Psoas muscle (tissue), 7 donors: ENCODE measurements at regions not wholly inside any gene's neighbourhood (a gene's known extent, or its start where the extent isn't known, plus 50 kb on each side); places are given as distances from the start of the nearest gene placed in this dataset.

Source experiments
- ATAC-seq, 4 donors: fragments of 200-7000 bp; cut with Tn5 transposase; one replicate each; pipeline ENCODE4 v1.9.1; 2020; ENCODE audit warnings: moderate library complexity in 3 of 4, mild to moderate bottlenecking in 2 of 4
- DNase-seq, 2 donors: peaks; one replicate each; pipeline ENCODE4 v3.0.0-alpha.2; 2020
- H3K27ac ChIP-seq: fragments of 200-600 bp; one replicate; pipeline ENCODE4 v1.8.0; 2022
- H3K27me3 ChIP-seq, 3 donors: fragments of 200-600 bp in 1 of 3; one replicate each; pipeline versions ENCODE4 v1.6.1 to v1.8.0; 2013 to 2022; ENCODE audit warnings: low read length in 2 of 3, mild to moderate bottlenecking in 2 of 3, moderate library complexity in 1 of 3; ENCODE audit not compliant: insufficient read depth in 3 of 3
- H3K36me3 ChIP-seq, 2 donors: fragments of 200-600 bp in 1 of 2; one replicate each; pipeline versions ENCODE4 v1.6.1 to v1.8.0; 2013 to 2022; ENCODE audit warnings: low read depth in 1 of 2, mild to moderate bottlenecking in 1 of 2, moderate library complexity in 1 of 2; ENCODE audit not compliant: insufficient read depth in 1 of 2
- H3K4me1 ChIP-seq: fragments of 200-600 bp; one replicate; pipeline ENCODE4 v1.8.0; 2022
- H3K4me3 ChIP-seq: fragments of 200-600 bp; one replicate; pipeline ENCODE4 v1.8.0; 2022; ENCODE audit warnings: mild to moderate bottlenecking
- H3K9me3 ChIP-seq: fragments of 200-600 bp; one replicate; pipeline ENCODE4 v1.8.0; 2022
- WGBS, 3 donors: extraction: QIAGEN DNeasy Blood & Tissue Kit; methylation state at CpG; one replicate each; pipeline versions ENCODE4 v1.1.6 to v1.1.7; 2013; 5-methylcytosine and 5-hydroxymethylcytosine counted together
- intact Hi-C, 2 donors: fragments of 100-400 bp; cut with DNase I; formaldehyde crosslinking; loops; one replicate each; pipeline versions ENCODE4 v1.11.0 to v1.14.2; 2022
- TF ChIP-seq, protein P1 (sequence below): fragments of 200-600 bp; IDR thresholded peaks from one replicate; pipeline ENCODE4 v1.8.0; 2022; ENCODE audit warnings: antibody characterized with exemption
- donor health status: healthy with polysubstance abuse.
- donor health status: DM: no; HTN: no; CAD: no; lungs with moderate emphysema.
- donor health status: Bipolar disorder and iron deficiency.
- donor health status: healthy.
- donor health status: DM: yes; HTN: yes; CAD: no.
- donor health status: DM: no; HTN: no; CAD: no.
- donor health status: DM: yes; HTN: yes; CAD: no.

DNA sequence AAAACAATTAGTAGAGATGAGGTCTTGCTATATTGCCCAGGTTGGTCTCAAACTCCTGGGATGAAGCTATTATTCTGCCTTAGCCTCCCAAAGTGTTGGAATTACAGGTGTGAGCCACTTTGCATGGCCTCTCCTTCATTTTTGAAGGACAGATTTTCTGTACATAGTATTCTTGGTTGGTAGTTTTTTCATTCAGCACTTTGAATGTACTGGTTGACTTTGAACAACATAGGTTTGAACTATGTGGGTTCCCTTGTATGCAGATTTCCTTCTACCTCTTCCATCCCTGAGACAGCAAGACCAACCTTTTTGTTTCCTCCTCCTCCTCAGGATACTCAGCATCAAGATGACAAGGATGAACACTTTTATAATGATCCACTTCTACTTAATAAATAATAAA is 436.4 kb downstream of the QKI start:
- peaks cover 27% of the 10 kb centered on the region for H3K9me3 ChIP-seq
- no peaks in the 10 kb centered on the region for H3K36me3 ChIP-seq
- H3K27ac ChIP-seq: no peak overlapping the region
- H3K4me3 ChIP-seq: no peak overlapping the region
- H3K4me1 ChIP-seq: no peaks in the 10 kb centered on the region
- intact Hi-C loops: no loop called here
- DNase-seq: no peak
- H3K27me3 ChIP-seq: no peaks in the 10 kb centered on the region
- TF ChIP-seq, protein P1, sequence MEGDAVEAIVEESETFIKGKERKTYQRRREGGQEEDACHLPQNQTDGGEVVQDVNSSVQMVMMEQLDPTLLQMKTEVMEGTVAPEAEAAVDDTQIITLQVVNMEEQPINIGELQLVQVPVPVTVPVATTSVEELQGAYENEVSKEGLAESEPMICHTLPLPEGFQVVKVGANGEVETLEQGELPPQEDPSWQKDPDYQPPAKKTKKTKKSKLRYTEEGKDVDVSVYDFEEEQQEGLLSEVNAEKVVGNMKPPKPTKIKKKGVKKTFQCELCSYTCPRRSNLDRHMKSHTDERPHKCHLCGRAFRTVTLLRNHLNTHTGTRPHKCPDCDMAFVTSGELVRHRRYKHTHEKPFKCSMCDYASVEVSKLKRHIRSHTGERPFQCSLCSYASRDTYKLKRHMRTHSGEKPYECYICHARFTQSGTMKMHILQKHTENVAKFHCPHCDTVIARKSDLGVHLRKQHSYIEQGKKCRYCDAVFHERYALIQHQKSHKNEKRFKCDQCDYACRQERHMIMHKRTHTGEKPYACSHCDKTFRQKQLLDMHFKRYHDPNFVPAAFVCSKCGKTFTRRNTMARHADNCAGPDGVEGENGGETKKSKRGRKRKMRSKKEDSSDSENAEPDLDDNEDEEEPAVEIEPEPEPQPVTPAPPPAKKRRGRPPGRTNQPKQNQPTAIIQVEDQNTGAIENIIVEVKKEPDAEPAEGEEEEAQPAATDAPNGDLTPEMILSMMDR: no peak
- ATAC-seq: no peak

DNA sequence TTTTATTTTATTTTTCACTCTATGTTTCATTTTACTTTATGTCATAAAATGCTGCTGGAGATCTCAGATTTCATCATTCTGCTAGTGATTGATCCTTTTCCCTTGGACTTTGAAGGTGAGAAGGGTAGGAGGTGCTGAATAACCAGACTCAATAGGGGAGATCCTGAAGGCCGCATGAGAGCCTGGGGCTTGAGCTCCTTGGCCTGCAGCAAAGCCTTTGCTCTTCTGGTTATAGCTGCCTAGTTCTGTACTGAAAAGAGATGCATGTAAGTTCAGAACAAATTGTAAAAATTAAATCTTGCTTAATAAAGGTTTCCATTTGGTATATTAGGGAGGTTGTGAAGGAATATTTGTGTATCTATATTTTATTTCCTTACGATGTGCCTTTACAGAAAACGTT is 430.2 kb downstream of the QKI start:
- TF ChIP-seq, protein P1: no peak
- intact Hi-C loops: no loop called here
- 62 to 71% (median 65%) methylated on average over 3 of the region's 3 CpGs for WGBS, 3 donors

DNA sequence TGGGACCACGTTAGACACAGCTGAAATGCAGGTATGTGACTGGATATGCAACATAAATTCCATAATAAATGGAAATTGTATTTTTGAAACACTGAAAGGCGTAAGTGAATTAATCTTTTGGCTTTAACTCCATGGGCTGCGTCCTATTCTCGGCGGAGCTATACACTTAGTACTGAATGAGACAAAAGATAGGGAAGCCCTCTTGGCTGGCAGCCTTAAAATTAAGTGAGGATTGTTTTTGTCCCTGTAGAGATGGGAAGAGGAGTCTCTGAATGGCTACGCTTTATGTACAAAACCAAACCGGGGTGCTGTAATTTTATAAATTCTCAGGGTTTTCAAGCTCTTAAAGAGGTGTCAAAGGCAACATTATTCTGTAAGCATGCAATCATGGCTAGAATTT is 429.8 kb downstream of the QKI start:
- H3K4me3 ChIP-seq: no peak overlapping the region
- DNase-seq (no peak), ATAC-seq (no peak)
- peaks cover 9% of the 10 kb centered on the region for H3K4me1 ChIP-seq
- no peak overlapping the region for H3K27ac ChIP-seq
- intact Hi-C loops: no loop called here
- H3K27me3 ChIP-seq: no peaks in the 10 kb centered on the region
- TF ChIP-seq, protein P1: no peak
- H3K9me3 ChIP-seq: peaks cover under 1% of the 10 kb centered on the region
- no peaks in the 10 kb centered on the region for H3K36me3 ChIP-seq
- WGBS, 3 donors: 87 to 93% (median 91%) methylated on average over 7 of the region's 7 CpGs

More for the DNA sequence above, 430.2 kb downstream of the QKI start:
- H3K27me3 ChIP-seq: no peaks in the 10 kb centered on the region
- H3K36me3 ChIP-seq: no peaks in the 10 kb centered on the region
- ATAC-seq: no peak
- peaks cover 5% of the 10 kb centered on the region for H3K9me3 ChIP-seq
- H3K27ac ChIP-seq: no peak overlapping the region
- DNase-seq: no peak
- H3K4me3 ChIP-seq: no peak overlapping the region
- H3K4me1 ChIP-seq: peaks cover 9% of the 10 kb centered on the region

DNA sequence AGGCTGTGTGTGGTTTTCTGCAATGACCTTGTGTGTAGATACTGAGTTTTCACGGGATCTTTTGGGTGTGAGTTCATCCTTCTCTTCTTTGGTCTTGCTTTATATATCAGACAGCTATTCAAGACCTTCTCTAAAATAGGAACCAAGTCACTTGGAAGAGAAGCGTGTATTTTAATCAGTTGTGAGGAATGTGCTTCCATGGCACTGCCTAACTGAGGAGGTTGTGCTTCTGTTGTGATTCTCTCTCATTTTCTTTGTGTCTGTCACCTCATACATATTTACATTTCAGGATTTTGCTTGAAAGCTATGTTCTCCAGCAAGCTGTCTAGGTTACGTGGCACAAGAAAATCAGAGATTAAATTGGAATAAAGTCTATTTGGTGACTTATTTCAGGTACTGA is 428.7 kb downstream of the QKI start:
- H3K27ac ChIP-seq: no peak overlapping the region
- TF ChIP-seq, protein P1: no peak
- H3K36me3 ChIP-seq: no peaks in the 10 kb centered on the region
- H3K27me3 ChIP-seq: no peaks in the 10 kb centered on the region
- intact Hi-C loops: no loop called here
- H3K9me3 ChIP-seq: no peaks in the 10 kb centered on the region
- no peak for DNase-seq
- no peak overlapping the region for H3K4me3 ChIP-seq
- H3K4me1 ChIP-seq: peaks cover 11% of the 10 kb centered on the region
- WGBS, 3 donors: 43 to 54% (median 53%) methylated on average over 3 of the region's 3 CpGs
- ATAC-seq: peak in 2 of 4 donors; percentile 40 to 49

DNA sequence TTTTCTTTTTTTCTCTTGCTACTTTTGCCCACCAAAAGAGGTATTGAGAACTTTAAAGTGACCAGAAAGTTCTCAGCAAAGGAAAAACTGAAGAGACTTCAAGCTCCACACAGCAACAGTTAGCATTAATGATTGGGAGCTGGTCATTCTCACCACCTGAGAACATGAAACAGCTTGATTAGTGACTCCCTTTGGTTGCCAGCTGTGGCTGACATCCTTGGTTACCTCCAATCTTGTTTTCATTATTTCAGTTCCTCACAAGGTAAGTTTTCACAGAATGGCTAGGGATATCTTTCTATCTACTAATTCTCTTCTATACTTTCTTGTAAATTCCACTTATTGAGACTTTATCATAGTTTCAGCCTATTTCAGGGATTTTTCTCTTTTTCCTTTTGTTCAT is 427.9 kb downstream of the QKI start:
- ATAC-seq (no peak), DNase-seq (no peak)
- H3K36me3 ChIP-seq: no peaks in the 10 kb centered on the region
- no peaks in the 10 kb centered on the region for H3K9me3 ChIP-seq
- TF ChIP-seq, protein P1: no peak
- peaks cover 19% of the 10 kb centered on the region for H3K4me1 ChIP-seq
- H3K4me3 ChIP-seq: no peak overlapping the region
- intact Hi-C loops: no loop called here
- H3K27ac ChIP-seq: no peak overlapping the region
- H3K27me3 ChIP-seq: no peaks in the 10 kb centered on the region
